ENCODE measurements at regions not wholly inside any gene's neighbourhood (a gene's known extent, or its start where the extent isn't known, plus 50 kb on each side); places are given as distances from the start of the nearest gene placed in this dataset.

DNA sequence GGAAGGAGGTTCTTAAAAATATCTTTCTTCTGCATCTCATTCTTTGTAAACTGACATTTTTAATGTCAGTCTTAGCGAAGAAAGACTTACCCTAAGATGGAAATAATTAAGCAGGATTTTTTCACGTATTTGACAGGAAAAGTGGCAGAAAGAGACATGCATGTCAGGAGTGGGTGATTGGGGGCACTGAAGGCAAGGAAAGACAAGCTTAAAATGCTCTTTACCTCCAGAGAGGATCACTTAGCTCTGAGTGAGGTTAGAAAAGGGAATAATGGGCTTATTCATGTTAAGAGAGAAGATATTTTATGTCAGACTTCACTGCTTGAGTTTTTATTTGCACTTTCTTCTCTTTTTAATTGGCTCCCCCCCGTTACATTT lies 1358.2 kb upstream of the TMEM132C start:
- intact Hi-C loops (cut with micrococcal nuclease) (no loop called here), dilution Hi-C loops (cut with MboI; ENCODE audit: extremely low pct_ligation_motif_present, low sequenced_read_pairs) (no loop called here)
- H3K9me3 ChIP-seq (replicated peaks; ENCODE audit: control insufficient read depth, insufficient read depth, low read length), result peaks cover 9% of the 10 kb centered on the region
- no peak overlapping the region for H3K4me3 ChIP-seq (replicated peaks in 1 of 3; ENCODE audit: insufficient read depth in 1 of 3, low read depth in 1 of 3, low read length in 3 of 3)
- H3K27ac ChIP-seq (ENCODE audit: insufficient read depth, low read depth, low read length), result no peak overlapping the region
- no peaks in the 10 kb centered on the region for H3K27me3 ChIP-seq (ENCODE audit: control insufficient read depth in 2 of 2, insufficient read depth in 2 of 2, low read length in 2 of 2)
- H3K4me1 ChIP-seq (ENCODE audit: control insufficient read depth, extremely low read depth, insufficient read depth, low read length), result no peaks in the 10 kb centered on the region
- DNase-seq (ENCODE audit: low read depth, low spot score) (no peak), FAIRE-seq (no peak)
- ChIA-PET CTCF (no interaction called here), POLR2A (no interaction called here)
- H3K36me3 ChIP-seq (ENCODE audit: control insufficient read depth in 2 of 2, extremely low read depth in 1 of 2, insufficient read depth in 2 of 2, low read length in 2 of 2), result no peaks in the 10 kb centered on the region
- no peaks in the 10 kb centered on the region for H3K79me2 ChIP-seq (ENCODE audit: control insufficient read depth, insufficient read depth, low read length)
- H3K9ac ChIP-seq (replicated peaks; ENCODE audit: extremely low read depth, insufficient read depth, low read length), result no peak overlapping the region
- TF ChIP-seq MYC (IDR thresholded peaks at IDR 0.05; ENCODE audit: low read depth, low read length), result no peak
- no peak for TF ChIP-seq EZH2 (IDR thresholded peaks at IDR 0.05; ENCODE audit: borderline replicate concordance, low read depth, low read length, severe bottlenecking)
- TF ChIP-seq JUN (IDR thresholded peaks at IDR 0.05; ENCODE audit: borderline replicate concordance, insufficient read depth, insufficient read length, low read depth), result no peak
- TF ChIP-seq, protein P1, sequence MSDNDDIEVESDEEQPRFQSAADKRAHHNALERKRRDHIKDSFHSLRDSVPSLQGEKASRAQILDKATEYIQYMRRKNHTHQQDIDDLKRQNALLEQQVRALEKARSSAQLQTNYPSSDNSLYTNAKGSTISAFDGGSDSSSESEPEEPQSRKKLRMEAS (IDR thresholded peaks at IDR 0.05; ENCODE audit: insufficient read depth, insufficient read length), result no peak
- TF ChIP-seq FOS (IDR thresholded peaks at IDR 0.05; ENCODE audit: borderline replicate concordance, insufficient read depth, low read length), result no peak
- TF ChIP-seq POLR2A (IDR thresholded peaks at IDR 0.05; ENCODE audit: low read depth, low read length), result no peak
- TF ChIP-seq GATA2 (IDR thresholded peaks at IDR 0.05; ENCODE audit: insufficient read depth, insufficient read length, low read depth, low read length), result no peak
- no peak for TF ChIP-seq POLR2AphosphoS5 (IDR thresholded peaks at IDR 0.05; ENCODE audit: insufficient read depth, low read depth, low read length)
- no peak for TF ChIP-seq CTCF (IDR thresholded peaks at IDR 0.05; ENCODE audit: extremely low read depth in 1 of 2, insufficient read depth in 1 of 2, low read depth in 1 of 2, low read length in 2 of 2)
- BruUV-seq (replicated peaks), result no TSS peak
- H2AFZ ChIP-seq (ENCODE audit: low read depth, low read length), result no peak overlapping the region
- H3K9me1 ChIP-seq (replicated peaks; ENCODE audit: control insufficient read depth, extremely low read depth, insufficient read depth, low read length), result no peaks in the 10 kb centered on the region
- no peaks in the 10 kb centered on the region for H4K20me1 ChIP-seq (replicated peaks; ENCODE audit: control insufficient read depth, extremely low read depth, insufficient read depth, low read length)
- H3K4me2 ChIP-seq (ENCODE audit: insufficient read depth, low read length), result no peak overlapping the region

All from endothelial cell of umbilical vein (primary cell).